GM12878 (cell line): ENCODE measurements at regions not wholly inside any gene's neighbourhood (a gene's known extent, or its start where the extent isn't known, plus 50 kb on each side); places are given as distances from the start of the nearest gene placed in this dataset.

ENCODE experiments used
- ATAC-seq: fragments of 200-7000 bp; cut with Tn5 transposase; 3 replicates; pipeline ENCODE4 v1.9.1; 2020; ENCODE audit warnings: mild to moderate bottlenecking, moderate library complexity
- BruUV-seq: library from RNA; stranded (reverse); fragments of 400-500 nt; replicated peaks from 2 replicates; lab custom pipeline; 2021; lab: Mats Ljungman, UMichigan
- CTCF ChIA-PET: fragments of 300-600 bp; sonication (Branson Sonifier 250); formaldehyde crosslinking; extraction: SDS; loops from one replicate; lab custom pipeline; 2021; ENCODE audit warnings: inconsistent platforms; lab: Yijun Ruan, JAX
- POLR2A ChIA-PET: fragments of 350-600 bp; formaldehyde crosslinking; extraction: SDS; loops from one replicate; lab custom pipeline; 2021; ENCODE audit warnings: inconsistent platforms; lab: Charles Lee
- RAD21 ChIA-PET: fragments of 300-600 bp; sonication (Branson Sonifier 250); formaldehyde crosslinking; loops from one replicate; lab custom pipeline; 2023; ENCODE audit warnings: antibody characterized with exemption; ENCODE audit not compliant: unreplicated experiment; lab: Charles Lee
- SMC1A ChIA-PET: fragments of 300-600 bp; sonication (Branson Sonifier 250); formaldehyde crosslinking; loops from one replicate; lab custom pipeline; 2023; ENCODE audit not compliant: unreplicated experiment, uncharacterized antibody; lab: Charles Lee
- DNase-seq: peaks from one replicate; pipeline ENCODE4 v3.0.0-alpha.2; 2011; ENCODE audit warnings: low read depth, low spot score
- FAIRE-seq: peaks from 3 replicates; lab custom pipeline; 2011; peaks lifted over from hg19 to GRCh38; lab: Jason Lieb, UNC
- H2AFZ ChIP-seq: 2 replicates; pipeline ENCODE4 v1.6.0; 2011; ENCODE audit warnings: low read depth, low read length, control low read depth; ENCODE audit not compliant: control insufficient read depth
- H3K27ac ChIP-seq: 2 replicates; pipeline ENCODE4 v1.5.1; 2011; ENCODE audit warnings: control low read depth; ENCODE audit not compliant: control insufficient read depth, insufficient read depth
- H3K27me3 ChIP-seq, 2 experiments: replicated peaks in 1 of 2; 2 replicates each; pipeline versions ENCODE4 v1.6.0 to v1.6.1; 2011; ENCODE audit warnings: low read length in 1 of 2; ENCODE audit not compliant: control insufficient read depth in 2 of 2, insufficient read depth in 2 of 2
- H3K36me3 ChIP-seq, 2 experiments: 2 replicates each; pipeline ENCODE4 v1.5.1; 2011; ENCODE audit warnings: low read length in 1 of 2; ENCODE audit not compliant: control insufficient read depth in 2 of 2, insufficient read depth in 2 of 2
- H3K4me1 ChIP-seq: 2 replicates; pipeline ENCODE4 v1.6.1; 2011; ENCODE audit warnings: mild to moderate bottlenecking, low read length, moderate library complexity, mixed read lengths; ENCODE audit not compliant: control insufficient read depth, insufficient read depth
- H3K4me2 ChIP-seq: 2 replicates; pipeline ENCODE4 v1.6.0; 2011; ENCODE audit warnings: control low read depth; ENCODE audit not compliant: control insufficient read depth, insufficient read depth
- H3K4me3 ChIP-seq: fragments of 200-600 bp; sonication (generic); 2 replicates; pipeline ENCODE4 v1.5.1; 2016
- H3K79me2 ChIP-seq: 2 replicates; pipeline ENCODE4 v1.6.0; 2011; ENCODE audit warnings: low read length; ENCODE audit not compliant: control insufficient read depth, insufficient read depth
- H3K9ac ChIP-seq: 2 replicates; pipeline ENCODE4 v1.8.0; 2011; ENCODE audit warnings: low read length, control low read depth, mixed read lengths; ENCODE audit not compliant: control insufficient read depth, insufficient read depth
- H3K9me3 ChIP-seq: replicated peaks from 3 replicates; pipeline ENCODE4 v1.5.1; 2011; ENCODE audit warnings: mild to moderate bottlenecking, low read length; ENCODE audit not compliant: control insufficient read depth, insufficient read depth
- H4K20me1 ChIP-seq: 2 replicates; pipeline ENCODE4 v1.6.0; 2011; ENCODE audit not compliant: control insufficient read depth, insufficient read depth
- CEBPZ ChIP-seq: fragments of 150-350 bp; IDR thresholded peaks from 2 replicates; pipeline ENCODE4 v1.6.1; 2016; ENCODE audit warnings: low read depth, low read length
- CHD1 ChIP-seq: IDR thresholded peaks from 2 replicates; pipeline ENCODE4 v1.6.1; 2012; ENCODE audit warnings: low read depth, low read length, improper control_type of control experiment
- DPF2 ChIP-seq: fragments of 450-650 bp; IDR thresholded peaks from 2 replicates; pipeline ENCODE4 v1.6.1; 2017; ENCODE audit warnings: mild to moderate bottlenecking
- GABPA ChIP-seq: IDR thresholded peaks from 2 replicates; pipeline ENCODE4 v1.6.1; 2014; ENCODE audit warnings: antibody characterized with exemption, low read depth, mild to moderate bottlenecking, inconsistent platforms
- HDGF ChIP-seq: fragments of 450-650 bp; IDR thresholded peaks from 2 replicates; pipeline ENCODE4 v1.6.1; 2016; ENCODE audit warnings: antibody characterized with exemption
- MTA2 ChIP-seq: fragments of 450-650 bp; IDR thresholded peaks from 2 replicates; pipeline ENCODE4 v1.6.1; 2016; ENCODE audit warnings: low read depth, mild to moderate bottlenecking, moderate library complexity
- NFYA ChIP-seq: IDR thresholded peaks from 2 replicates; pipeline ENCODE4 v1.6.1; 2011; ENCODE audit warnings: low read depth, mild to moderate bottlenecking, low read length, improper control_type of control experiment, borderline replicate concordance
- NR2C1 ChIP-seq: fragments of 450-650 bp; IDR thresholded peaks from 2 replicates; pipeline ENCODE4 v1.6.1; 2017; ENCODE audit warnings: antibody characterized with exemption, mild to moderate bottlenecking, moderate library complexity
- RAD51 ChIP-seq: fragments of 450-650 bp; IDR thresholded peaks from 2 replicates; pipeline ENCODE4 v1.6.1; 2016; ENCODE audit warnings: moderate library complexity, mild to moderate bottlenecking, inconsistent platforms
- RFX5 ChIP-seq: IDR thresholded peaks from 2 replicates; pipeline ENCODE4 v1.6.1; 2011; ENCODE audit warnings: low read depth, low read length, improper control_type of control experiment
- SMAD1 ChIP-seq: fragments of 450-650 bp; IDR thresholded peaks from 2 replicates; pipeline ENCODE4 v1.6.1; 2018; ENCODE audit warnings: mild to moderate bottlenecking, low read depth; ENCODE audit not compliant: partially characterized antibody
- ZNF207 ChIP-seq: fragments of 450-650 bp; IDR thresholded peaks from 2 replicates; pipeline ENCODE4 v1.6.1; 2014; ENCODE audit warnings: antibody characterized with exemption, mild to moderate bottlenecking, borderline replicate concordance
- WGBS: methylation state at CpG from one replicate; pipeline ENCODE4 v1.1.6; 2016; ENCODE audit warnings: low lambda C conversion rate; ENCODE audit not compliant: insufficient replicate concordance, insufficient coverage; ENCODE audit errors: missing lambda C conversion rate; 5-methylcytosine and 5-hydroxymethylcytosine counted together
- in situ Hi-C: fragments of 300-500 bp; cut with MboI; formaldehyde crosslinking; loops from 9 replicates; pipeline ENCODE4 v1.14.3; 2018; ENCODE audit warnings: mixed read lengths
- intact Hi-C: fragments of 100-400 bp; cut with micrococcal nuclease; formaldehyde crosslinking; loops from one replicate; pipeline ENCODE4 v1.14.2; 2022; ENCODE audit not compliant: unreplicated experiment

DNA sequence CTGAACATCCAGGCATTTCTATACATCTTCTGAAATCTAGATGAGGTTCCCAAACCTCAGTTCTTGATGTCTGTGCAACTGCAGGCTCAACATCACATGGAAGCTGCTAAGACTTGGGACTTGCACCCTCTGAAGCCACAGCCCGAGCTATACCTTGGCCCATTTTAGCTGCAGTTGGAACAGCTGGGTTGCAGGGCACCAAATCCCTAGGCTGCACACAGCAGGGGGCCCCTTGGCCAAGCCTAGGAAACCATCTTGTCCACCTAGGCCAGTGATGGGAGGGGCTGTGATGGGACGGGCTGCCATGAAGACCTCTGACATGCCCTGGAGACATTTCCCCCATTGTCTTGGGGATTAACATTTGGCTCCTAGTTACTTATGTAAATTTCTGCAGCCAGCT is 415.8 kb upstream of the SUCLG2 start:
- no peaks in the 10 kb centered on the region for H4K20me1 ChIP-seq
- SMC1A ChIA-PET: no interaction called here
- CTCF ChIA-PET: no interaction called here
- no peak overlapping the region for H2AFZ ChIP-seq
- ATAC-seq (no peak), FAIRE-seq (no peak), DNase-seq (no peak)
- TF ChIP-seq DPF2: no peak
- no peak for TF ChIP-seq RAD51
- no peak for TF ChIP-seq GABPA
- TF ChIP-seq NR2C1: no peak
- TF ChIP-seq CHD1: no peak
- TF ChIP-seq ZNF207: no peak
- no peak for TF ChIP-seq CEBPZ
- no peak for TF ChIP-seq SMAD1
- no peak for TF ChIP-seq NFYA
- TF ChIP-seq HDGF: no peak
- no peak for TF ChIP-seq RFX5
- TF ChIP-seq MTA2: no peak
- no peak overlapping the region for H3K4me3 ChIP-seq
- no peaks in the 10 kb centered on the region for H3K36me3 ChIP-seq
- no TSS peak for BruUV-seq
- no peaks in the 10 kb centered on the region for H3K79me2 ChIP-seq
- H3K9ac ChIP-seq: no peak overlapping the region
- no peaks in the 10 kb centered on the region for H3K27me3 ChIP-seq
- in situ Hi-C loops: no loop called here
- no peaks in the 10 kb centered on the region for H3K4me1 ChIP-seq
- H3K27ac ChIP-seq: no peak overlapping the region
- 0% methylated on average over 1 of the region's 2 CpGs for WGBS
- no peaks in the 10 kb centered on the region for H3K9me3 ChIP-seq
- intact Hi-C loops: no loop called here
- RAD21 ChIA-PET: no interaction called here
- POLR2A ChIA-PET: no interaction called here
- H3K4me2 ChIP-seq: no peak overlapping the region
